ENCODE measurements at regions not wholly inside any gene's neighbourhood (a gene's known extent, or its start where the extent isn't known, plus 50 kb on each side); places are given as distances from the start of the nearest gene placed in this dataset.

DNA sequence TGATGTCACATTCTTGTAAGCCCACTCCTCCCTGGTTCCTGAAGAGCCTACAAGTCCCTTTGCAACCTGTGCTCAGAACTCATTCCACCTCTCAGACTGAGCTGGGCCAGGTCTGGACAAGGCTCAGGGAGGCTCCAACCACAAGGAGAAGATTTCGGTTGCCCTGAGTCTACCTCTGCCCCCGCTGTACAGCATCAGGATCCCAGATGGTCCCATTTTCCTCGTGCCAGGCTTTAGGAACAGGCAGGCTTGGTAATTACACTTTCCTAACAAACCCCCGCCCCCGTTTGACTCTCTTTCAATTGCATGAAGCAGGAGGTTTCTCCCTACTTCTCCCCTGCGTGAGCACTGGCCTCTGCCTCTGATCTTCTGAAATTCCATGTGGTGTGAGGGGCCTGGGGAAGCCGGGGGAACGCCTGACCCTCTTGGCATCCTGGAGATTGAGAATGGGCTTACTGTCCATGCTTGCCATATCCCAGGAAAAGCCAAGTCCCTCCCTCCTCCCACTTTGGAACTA, 86.9 kb upstream of the CTNNA1 start:
- no peak for DNase-seq (ENCODE audit: low read depth in 4 of 4, low spot score in 3 of 4)

DNA sequence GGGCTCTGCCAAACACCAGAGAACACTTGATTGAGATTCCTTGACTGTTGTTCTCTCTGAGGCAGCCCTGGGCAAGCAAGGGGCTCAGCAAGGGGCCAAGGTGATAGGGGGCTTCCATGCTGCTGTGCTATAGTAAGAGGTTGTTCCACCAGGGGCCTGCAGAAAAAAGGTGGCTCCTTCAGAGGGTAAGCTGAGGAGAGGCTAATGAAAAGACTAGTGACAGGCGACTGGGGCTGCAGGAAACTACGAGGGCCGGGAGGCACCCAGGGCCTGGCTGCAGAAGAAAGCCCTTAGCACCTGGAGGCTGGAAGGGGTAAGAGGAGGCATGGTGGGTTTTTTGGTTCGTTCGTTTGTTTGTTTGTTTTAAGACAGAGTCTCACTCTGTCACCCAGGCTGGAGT, 88.0 kb upstream of the CTNNA1 start:
- no peak for DNase-seq (ENCODE audit: low read depth in 4 of 4, low spot score in 3 of 4)

DNA sequence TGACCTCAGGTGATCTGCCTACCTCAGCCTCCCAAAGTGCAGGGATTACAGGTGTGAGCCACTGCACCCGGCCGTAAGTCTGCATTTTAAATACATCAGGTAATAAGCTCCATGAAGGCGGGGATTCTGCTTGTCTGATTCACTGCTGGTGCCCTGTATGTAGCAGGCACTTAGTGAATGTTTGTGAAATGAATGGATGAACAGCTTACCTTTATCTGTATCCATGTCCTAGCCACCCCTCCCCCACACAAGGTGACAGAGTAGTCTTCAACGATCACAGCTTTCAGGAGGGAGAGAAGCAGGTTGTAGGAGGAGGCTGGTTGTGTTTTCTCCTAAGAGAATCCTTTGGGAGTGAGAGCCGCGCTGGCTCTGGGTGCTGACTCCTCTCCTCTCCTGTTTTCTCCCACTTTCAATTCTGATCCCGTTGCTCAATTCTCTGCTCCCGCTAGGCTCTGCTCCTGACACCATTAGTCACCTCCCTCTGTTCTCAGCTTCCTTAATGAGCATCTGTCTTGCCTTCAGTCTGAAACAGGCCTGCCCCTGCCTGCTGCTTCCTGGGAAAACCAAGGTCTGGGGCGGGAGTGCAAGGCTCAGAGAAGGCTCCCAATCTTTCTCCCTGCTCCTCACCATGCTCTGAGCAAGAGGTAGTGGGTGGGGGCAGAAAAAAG, 88.8 kb upstream of the CTNNA1 start:
- DNase-seq (ENCODE audit: low read depth in 4 of 4, low spot score in 3 of 4), result no peak

DNA sequence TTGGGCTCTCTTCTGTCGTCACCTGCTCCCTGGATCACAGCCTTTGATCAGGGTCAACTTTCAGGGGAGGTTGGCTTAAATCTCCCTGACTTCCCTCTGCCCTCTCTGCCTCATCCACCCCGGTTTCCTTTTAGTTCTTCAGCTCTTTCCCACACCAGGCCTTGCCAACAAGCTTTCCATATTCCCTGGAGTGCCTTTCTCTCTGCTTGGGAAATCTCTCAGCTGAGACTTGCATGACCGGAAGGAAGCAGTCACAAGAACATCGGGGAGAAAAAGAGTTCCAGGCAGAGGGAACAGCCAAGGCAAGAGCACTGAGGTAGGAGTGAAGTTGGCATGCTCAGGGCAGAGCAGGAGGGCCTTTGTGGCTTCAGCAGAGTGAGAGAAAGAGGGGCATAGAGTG, 88.4 kb upstream of the HSPA9 start:
- no peak for DNase-seq (ENCODE audit: low read depth in 4 of 4, low spot score in 3 of 4)

DNA sequence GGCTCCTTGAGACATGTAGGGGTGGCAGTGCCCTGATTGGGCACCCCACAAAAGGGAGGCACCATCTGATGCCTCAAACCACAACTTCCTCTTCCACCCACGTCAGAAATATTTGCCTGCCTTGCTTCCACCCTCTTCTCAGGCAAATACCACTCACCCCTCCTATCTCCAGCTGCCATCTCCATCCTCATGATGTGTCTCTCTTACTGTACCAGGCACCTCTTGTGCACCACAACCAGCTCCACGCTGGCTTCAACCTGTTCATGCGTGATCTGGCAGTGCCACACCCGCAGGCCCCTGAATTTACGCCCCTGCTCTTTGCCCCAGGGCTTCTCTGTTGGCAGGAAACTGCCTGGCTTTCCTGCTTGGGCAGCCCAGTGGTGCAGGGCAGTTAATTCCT, 87.8 kb upstream of the HSPA9 start:
- no peak for DNase-seq (ENCODE audit: low read depth in 4 of 4, low spot score in 3 of 4)

DNA sequence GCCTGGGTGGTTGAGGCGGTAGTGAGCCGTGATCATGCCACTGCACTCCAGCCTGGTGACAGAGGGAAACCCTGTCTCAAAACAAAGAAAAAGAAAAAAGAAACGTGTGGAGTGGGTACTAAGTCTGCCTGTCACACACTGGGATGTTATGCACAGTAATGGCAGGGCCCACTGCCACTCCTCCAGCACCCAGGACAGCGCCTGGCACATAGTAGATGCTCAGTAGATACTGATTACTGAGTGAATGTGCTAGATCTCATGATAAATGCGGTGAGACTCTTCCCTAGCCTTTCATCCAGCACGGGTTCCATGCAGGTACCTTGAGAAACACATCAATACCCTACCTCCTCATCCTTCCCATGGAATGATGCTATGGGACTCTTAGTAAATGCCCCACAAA, 87.4 kb upstream of the HSPA9 start:
- no peak for DNase-seq (ENCODE audit: low read depth in 4 of 4, low spot score in 3 of 4)

DNA sequence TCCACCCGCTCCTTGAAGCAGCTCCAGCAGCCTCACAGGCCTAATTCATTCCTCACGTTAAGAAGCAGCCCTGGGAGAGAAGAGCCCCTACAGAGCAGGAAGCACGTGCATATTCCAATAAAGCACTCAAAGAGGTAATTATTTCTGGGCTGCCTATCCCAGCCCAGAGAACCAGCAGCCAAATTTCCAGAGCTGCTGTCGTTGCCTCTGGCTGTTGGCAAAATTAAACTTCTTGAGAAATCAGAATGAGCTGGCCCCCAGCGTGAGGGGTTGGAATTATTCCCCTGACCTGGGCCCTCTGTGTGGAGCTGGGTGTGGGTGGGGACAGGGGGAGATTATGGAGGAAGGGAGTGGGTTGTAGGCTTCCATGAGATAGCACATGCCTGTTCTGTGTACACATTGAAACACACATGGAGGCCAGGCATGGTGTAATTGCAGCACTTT, 86.8 kb upstream of the HSPA9 start:
- no peak for DNase-seq (ENCODE audit: low read depth in 4 of 4, low spot score in 3 of 4)

DNA sequence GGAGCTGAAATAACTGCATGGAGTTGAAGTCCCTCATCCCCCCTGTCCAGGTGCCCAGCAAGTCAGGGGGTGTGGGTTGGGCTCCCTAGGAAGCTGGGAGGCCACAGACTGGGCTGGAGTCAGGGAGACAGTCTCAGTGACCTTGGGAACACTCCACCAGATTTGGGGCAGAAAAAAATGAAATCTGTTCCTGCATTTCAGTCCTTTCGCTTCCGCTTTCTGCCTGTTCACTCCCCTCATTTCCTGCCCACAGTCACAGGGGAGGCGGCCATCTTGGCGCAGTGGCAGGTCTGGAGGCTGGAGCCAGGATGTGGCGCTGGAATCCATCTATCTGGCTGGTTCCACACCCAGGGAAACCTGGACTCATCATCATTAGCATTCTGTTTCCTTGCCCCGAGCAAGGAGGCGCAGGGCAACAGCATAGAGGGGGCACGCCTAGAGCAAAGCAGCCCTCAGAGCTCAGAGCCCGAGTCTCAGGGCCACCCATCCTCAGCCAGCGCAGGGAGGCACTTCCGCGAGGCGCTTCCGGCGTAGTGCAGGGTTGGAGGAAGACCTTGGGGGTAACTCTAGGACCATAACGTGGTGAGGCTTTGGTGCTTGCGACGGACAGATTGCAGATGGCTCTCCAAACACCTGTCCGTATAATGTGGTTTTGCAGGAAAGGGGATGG, 86.2 kb upstream of the HSPA9 start:
- DNase-seq (ENCODE audit: low read depth in 4 of 4, low spot score in 3 of 4), result no peak

DNA sequence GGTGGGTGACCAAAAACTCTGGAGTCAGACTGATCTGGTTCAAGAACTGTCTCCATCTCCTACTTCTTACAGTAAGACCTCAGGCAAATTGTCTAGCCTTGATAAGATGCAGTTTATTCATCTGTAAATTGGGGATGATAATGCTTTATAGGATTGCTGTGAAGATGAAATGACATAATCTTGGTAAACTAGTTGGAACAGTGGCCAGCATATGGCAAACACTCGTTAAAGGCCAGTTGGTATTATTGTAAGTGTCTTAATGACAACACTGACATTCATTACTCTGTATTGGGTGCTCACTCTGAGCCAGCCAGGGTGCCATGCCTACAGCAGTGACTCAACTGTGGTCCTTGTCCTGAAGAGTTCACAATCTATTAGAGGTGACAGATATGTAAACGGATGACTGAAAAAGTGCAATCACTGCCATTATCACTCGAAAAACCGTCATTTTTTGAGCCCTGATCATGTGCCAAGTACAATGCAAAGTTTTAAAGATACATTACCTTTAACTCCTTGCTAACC, 84.9 kb upstream of the HSPA9 start:
- DNase-seq (ENCODE audit: low read depth in 4 of 4, low spot score in 3 of 4), result no peak

DNA sequence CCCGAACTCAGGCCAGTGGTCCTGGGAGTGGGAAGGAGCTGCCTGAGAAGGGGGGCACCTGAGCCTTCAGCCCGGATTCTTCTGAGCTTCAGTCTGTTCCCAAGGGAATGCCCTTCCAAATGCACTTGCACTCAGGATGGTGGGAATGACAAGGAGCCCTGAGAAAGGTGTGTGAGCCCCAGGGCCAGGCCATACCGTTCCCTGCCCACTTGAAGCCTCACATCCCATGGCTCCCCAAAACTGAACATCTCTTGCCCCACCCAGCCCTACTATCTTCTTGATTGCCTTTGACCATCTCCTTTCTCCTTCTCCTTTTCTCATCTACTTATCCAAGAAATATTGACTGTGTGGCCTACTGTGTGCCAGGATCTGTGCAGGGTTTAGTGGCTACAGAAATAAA, 84.4 kb upstream of the HSPA9 start:
- no peak for DNase-seq (ENCODE audit: low read depth in 4 of 4, low spot score in 3 of 4)

DNA sequence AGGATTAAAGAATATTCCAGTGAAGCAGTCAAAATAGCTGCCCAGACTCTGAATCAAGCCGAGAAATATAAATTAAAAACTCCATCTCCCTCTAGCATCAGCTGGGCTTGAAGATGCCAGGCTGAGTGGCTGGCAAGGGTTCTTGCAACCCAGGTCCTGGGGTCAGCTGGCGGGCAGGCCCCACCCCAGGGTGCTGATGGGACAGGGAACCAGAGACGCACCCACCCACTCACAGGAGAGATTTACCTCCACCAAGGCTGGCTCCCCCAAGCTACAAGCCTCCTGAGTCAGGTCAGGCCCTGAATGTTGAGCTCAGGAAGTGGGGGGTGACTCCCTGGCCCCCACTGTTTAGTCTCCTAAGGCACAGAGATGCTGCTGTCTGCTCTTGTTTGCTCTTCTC, 83.9 kb upstream of the HSPA9 start:
- DNase-seq (ENCODE audit: low read depth in 4 of 4, low spot score in 3 of 4), result no peak

DNA sequence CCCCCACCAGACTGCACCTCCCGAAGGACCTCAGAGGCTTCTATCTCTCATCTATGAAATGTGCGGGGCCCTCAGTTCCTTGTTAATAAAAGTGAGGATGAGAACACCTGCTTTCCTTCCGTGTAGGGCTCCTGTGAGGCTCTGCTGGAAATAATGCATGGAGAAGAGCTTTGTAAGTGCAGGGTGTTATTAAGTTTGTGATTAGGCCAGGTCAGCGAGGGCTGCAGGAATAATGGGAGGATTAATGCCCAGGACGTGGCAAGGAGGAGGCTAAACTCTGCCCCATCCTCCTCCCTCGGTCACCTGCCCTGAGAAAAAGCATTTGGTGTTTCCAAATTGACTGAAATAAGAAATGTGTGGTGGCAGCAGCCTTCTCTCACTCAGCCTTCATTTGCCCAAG, 83.5 kb upstream of the HSPA9 start:
- DNase-seq (ENCODE audit: low read depth in 4 of 4, low spot score in 3 of 4), result no peak

DNA sequence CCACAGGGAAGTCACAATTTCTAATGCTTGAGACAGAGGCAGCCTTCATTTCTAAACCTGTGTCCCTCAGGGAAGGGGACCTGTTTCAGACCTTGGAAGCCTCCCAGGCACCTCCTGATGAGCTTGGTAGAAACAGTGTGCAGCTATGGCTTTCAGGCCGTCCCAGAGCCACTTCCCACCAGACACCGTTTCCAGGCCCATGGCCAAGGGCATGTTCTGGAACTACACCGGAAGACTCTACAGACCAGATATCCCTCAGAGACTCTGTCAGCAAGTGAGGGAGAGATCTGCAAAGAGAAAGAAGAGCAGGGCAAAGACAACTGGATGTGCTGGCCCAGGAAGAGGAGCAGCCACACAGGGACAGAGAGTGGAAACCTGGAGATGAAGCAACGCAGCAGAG, 82.2 kb upstream of the HSPA9 start:
- no peak for DNase-seq (ENCODE audit: low read depth in 4 of 4, low spot score in 3 of 4)

DNA sequence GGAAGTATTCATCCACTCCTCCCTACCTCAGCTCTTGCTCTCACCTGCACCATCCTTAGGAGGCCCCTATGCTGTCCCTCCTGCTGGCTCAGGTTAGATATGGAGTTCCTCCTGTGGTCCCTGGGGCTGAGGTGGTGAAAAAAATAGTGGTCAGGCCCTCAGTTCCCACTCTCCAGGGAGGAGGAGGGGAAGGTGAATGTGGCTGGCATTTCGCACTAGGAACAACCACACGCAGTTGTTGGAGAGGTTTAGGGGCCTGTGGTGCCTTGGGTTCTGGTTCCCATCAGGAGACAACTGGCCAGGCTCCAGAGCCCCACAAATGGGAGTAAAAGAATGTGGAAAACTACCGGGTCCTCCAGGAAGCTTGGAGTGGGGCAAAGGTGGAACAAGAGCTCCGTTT, 81.7 kb upstream of the HSPA9 start:
- no peak for DNase-seq (ENCODE audit: low read depth in 4 of 4, low spot score in 3 of 4)

DNA sequence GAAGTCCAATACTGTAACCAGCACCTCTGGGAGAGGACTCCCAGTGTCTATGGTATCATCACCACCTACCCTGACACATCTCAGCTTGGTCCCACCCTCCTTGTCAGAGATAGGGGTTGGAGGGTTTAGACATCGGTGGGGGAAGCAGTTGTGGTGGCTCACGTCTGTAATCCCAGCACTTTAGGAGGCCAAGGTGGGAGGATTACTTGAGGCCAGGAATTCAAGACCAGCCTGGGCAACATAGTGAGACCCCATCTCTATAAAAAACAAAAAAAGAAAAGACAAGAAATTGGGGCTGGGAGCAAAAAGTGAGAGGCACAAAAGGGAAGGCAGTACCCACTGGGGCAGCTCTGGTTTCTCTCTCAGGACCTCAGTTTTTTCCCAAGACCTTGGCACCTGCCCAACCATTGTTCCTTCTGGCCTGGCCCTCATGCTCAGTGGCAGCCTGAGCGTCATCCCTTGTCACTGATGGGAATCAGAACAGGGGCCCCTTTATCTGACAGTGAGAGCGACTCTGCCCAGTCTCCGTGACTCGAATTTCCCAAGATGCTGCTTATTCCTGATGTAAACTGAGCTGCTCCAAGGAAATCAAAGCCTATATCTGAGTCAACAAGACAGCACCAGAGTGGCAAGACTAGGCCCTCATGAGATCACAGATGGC, 80.5 kb upstream of the HSPA9 start:
- no peak for DNase-seq (ENCODE audit: low read depth in 4 of 4, low spot score in 3 of 4)

DNA sequence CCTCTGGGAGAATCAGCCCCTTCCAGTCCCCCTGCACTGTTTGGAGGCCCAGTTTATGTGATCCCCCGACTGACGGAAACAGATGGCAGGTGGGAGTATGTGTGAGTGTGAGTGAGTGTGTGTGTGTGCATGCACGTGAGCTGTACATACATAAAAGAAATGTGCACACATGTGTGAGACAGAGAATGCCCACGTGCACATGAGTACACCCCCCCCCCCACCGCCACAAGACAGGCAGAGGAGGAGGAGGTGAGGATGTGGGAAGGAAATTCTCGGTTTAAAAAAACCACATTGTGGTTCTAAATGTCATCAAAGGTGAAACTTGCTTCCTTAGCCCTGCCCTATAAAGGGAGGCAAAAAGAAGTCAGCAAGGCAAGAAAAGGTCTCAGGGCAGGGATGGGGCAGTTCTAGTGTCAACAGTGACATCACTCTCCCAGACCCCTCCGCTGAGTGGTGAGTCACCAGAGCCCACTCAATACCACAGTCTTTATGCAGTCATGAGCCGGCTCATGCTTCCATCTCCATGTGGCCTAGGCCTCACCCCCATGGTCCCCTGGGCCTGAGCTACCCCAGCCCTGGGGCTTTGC, 79.2 kb upstream of the HSPA9 start:
- no peak for DNase-seq (ENCODE audit: low read depth in 4 of 4, low spot score in 3 of 4)

DNA sequence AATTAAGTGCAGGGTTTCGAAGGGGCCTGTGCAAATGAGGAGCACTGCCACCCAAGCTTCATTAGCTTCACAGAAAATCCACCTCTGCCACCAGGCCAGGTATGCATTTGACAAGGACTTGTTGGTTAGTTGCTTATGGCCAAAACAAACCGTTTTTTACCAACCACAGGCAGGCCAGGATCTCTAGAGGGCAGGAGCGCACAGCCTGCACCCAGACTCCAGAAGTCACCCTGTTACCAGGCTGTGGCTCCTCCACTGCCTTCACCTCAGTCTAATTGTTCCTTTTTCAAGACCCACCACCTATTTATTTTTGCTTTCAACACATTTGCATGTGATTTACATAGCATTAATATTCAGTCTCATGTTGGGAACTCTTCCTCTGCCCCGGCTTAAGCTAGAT, 78.3 kb upstream of the HSPA9 start:
- DNase-seq (ENCODE audit: low read depth in 4 of 4, low spot score in 3 of 4), result no peak

DNA sequence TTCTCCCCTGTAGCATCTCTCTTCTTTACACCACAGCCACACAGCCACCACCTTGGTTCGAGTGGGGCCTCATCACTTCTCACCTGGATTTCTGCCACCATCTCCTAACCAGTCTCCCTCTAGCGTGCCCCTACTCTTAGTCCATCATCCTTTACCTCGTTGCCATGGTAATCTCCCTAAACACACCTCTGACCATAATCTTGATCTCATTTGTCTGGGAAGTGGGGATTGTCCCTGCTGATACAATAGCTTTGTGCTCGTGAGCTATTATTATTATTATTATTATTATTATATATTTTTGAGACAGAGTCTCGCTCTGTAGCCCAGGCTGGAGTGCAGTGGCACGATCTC, 76.5 kb upstream of the HSPA9 start:
- DNase-seq (ENCODE audit: low read depth in 4 of 4, low spot score in 3 of 4), result no peak

DNA sequence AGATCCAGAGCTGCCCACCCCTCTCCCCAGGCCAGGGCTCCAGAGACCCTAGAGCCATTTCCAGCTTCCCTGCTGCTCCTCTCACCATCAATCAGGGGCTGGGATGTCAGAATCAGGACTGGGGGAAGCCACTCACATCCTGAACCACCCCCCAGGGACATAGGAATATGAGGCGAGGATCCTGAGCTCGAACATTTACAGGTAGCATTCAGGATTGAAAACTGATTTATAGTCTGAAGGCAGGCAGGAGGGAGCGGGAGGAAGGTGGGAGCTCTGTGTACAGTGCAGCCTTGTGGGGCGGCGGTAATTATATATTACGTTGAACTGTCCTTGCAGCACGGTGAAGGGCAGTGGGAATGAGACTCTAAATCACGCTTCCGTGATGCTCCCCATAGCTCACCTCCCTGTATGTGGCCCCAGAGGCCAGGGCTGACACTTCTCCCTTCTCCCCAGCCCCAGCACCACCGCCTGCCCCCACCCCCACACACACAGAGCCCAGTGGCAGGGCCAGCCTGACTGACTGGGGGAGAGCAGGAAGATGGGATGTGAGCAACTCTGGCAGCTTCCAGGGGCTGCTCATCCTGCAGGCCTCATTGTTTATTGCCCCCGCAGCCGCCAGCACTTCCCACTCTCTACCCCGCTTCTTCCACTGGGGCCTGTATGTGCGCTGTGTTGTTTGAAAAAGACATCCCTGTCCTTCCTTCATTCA, 76.0 kb upstream of the HSPA9 start:
- no peak for DNase-seq (ENCODE audit: low read depth in 4 of 4, low spot score in 3 of 4)

DNA sequence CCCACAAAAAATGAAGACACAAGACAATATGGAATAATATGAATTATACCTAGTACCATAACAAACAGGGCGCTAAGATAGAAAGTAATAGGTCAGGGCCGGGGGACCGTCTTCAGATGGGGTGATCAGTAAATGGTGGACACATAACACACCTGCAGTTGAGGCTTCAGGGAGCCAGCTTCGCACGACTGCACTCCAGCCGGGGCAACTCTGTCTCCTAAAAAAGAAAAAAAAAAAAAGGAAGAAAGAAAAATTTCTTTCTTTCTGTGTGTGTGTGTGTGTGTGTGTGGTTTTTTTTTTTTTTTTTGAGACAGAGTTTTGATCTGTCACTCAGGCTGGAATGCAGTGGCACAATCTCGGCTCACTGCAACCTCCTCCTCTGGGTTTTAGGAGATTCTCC, 75.0 kb upstream of the HSPA9 start:
- no peak for DNase-seq (ENCODE audit: low read depth in 4 of 4, low spot score in 3 of 4)

DNA sequence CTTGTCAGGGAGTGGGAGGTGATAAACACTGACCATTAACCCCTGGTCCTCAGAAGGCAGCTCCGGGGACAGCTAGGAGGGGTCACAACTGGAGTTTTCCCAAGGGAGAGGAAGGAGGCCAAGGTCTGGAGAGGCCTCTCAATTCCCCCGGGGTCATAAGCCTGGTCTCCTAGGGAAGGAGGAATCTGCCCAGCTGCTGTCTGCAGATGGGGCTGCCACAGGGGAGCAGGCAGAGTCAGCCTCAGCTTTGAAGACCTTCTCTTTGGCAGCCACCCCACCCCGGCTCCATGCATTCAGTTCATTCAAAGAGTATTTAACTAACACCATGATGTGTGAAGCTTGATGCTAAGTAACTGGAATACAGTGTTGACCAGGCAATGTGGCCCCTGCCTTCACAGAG, 74.6 kb upstream of the HSPA9 start:
- no peak for DNase-seq (ENCODE audit: low read depth in 4 of 4, low spot score in 3 of 4)
